Keratinocyte (primary cell): ENCODE measurements at regions not wholly inside any gene's neighbourhood (a gene's known extent, or its start where the extent isn't known, plus 50 kb on each side); places are given as distances from the start of the nearest gene placed in this dataset.

Experiments
- DNase-seq: peaks from one replicate; pipeline ENCODE4 v3.0.0-alpha.2; 2011; ENCODE audit warnings: low read depth, missing footprints, low spot score
- FAIRE-seq: peaks from 2 replicates; lab custom pipeline; 2011; peaks lifted over from hg19 to GRCh38; lab: Jason Lieb, UNC
- H2AFZ ChIP-seq: 2 replicates; pipeline ENCODE4 v1.6.0; 2012; ENCODE audit warnings: low read length, control low read depth, inconsistent platforms; ENCODE audit not compliant: control insufficient read depth
- H3K27ac ChIP-seq: 2 replicates; pipeline ENCODE4 v1.5.1; 2011; ENCODE audit warnings: low read length; ENCODE audit not compliant: control insufficient read depth, insufficient read depth
- H3K27me3 ChIP-seq: 3 replicates; pipeline ENCODE4 v1.6.0; 2011; ENCODE audit warnings: low read length; ENCODE audit not compliant: control insufficient read depth, insufficient read depth; ENCODE audit errors: extremely low read depth
- H3K36me3 ChIP-seq, 2 experiments: 2 replicates in 1 of 2; 3 replicates in 1 of 2; pipeline ENCODE4 v1.5.1; 2011; ENCODE audit warnings: low read length in 2 of 2, mild to moderate bottlenecking in 1 of 2; ENCODE audit not compliant: control insufficient read depth in 2 of 2, insufficient read depth in 2 of 2; ENCODE audit errors: extremely low read depth in 1 of 2
- H3K4me1 ChIP-seq: 3 replicates; pipeline ENCODE4 v1.5.1; 2011; ENCODE audit warnings: low read length; ENCODE audit not compliant: control insufficient read depth, insufficient read depth; ENCODE audit errors: extremely low read depth
- H3K4me2 ChIP-seq: 3 replicates; pipeline ENCODE4 v1.6.0; 2011; ENCODE audit warnings: low read depth, low read length; ENCODE audit not compliant: control insufficient read depth, insufficient read depth; ENCODE audit errors: extremely low read depth
- H3K4me3 ChIP-seq, 3 experiments: fragments of 200-600 bp in 1 of 3; sonication (generic) in 1 of 3; 2 replicates in 2 of 3; 3 replicates in 1 of 3; pipeline ENCODE4 v1.5.1; 2011 to 2016; ENCODE audit warnings: low read length in 3 of 3, mild to moderate bottlenecking in 3 of 3, control low read depth in 2 of 3, inconsistent platforms in 1 of 3, low read depth in 1 of 3, mixed read lengths in 1 of 3, mixed run types in 1 of 3, moderate library complexity in 1 of 3; ENCODE audit not compliant: control insufficient read depth in 2 of 3, insufficient read depth in 2 of 3; ENCODE audit errors: extremely low read depth in 1 of 3
- H3K79me2 ChIP-seq: 2 replicates; pipeline ENCODE4 v1.6.0; 2012; ENCODE audit warnings: low read length; ENCODE audit not compliant: control insufficient read depth, insufficient read depth
- H3K9ac ChIP-seq: 3 replicates; pipeline ENCODE4 v1.6.0; 2011; ENCODE audit warnings: low read length; ENCODE audit not compliant: control insufficient read depth, insufficient read depth; ENCODE audit errors: extremely low read depth
- H3K9me1 ChIP-seq: 3 replicates; pipeline ENCODE4 v1.6.0; 2011; ENCODE audit warnings: low read length; ENCODE audit not compliant: control insufficient read depth, insufficient read depth; ENCODE audit errors: extremely low read depth
- H3K9me3 ChIP-seq: 2 replicates; pipeline ENCODE4 v1.5.1; 2012; ENCODE audit warnings: low read depth, low read length; ENCODE audit not compliant: control insufficient read depth
- H4K20me1 ChIP-seq: 3 replicates; pipeline ENCODE4 v1.6.0; 2011; ENCODE audit warnings: low read length; ENCODE audit not compliant: control insufficient read depth, insufficient read depth; ENCODE audit errors: extremely low read depth
- EZH2 ChIP-seq: IDR thresholded peaks from one replicate; pipeline ENCODE4 v1.6.1; 2012; ENCODE audit warnings: inconsistent platforms, mild to moderate bottlenecking, low read length, moderate library complexity
- dilution Hi-C: fragments of 300-500 bp; cut with MboI; formaldehyde crosslinking; loops from one replicate; pipeline ENCODE4 v1.7.0; 2020; ENCODE audit warnings: low sequenced_read_pairs; ENCODE audit not compliant: extremely low pct_ligation_motif_present
- TF ChIP-seq, protein P1 (sequence below), 3 experiments: IDR thresholded peaks in 1 of 3; conservative IDR thresholded peaks in 1 of 3; optimal IDR thresholded peaks in 1 of 3; 2 replicates in 2 of 3; 3 replicates in 1 of 3; pipeline versions ENCODE3 to v1.5.1; 2011; ENCODE audit warnings: low read length in 3 of 3, mild to moderate bottlenecking in 3 of 3, moderate library complexity in 2 of 3, control low read depth in 1 of 3, inconsistent platforms in 1 of 3; ENCODE audit not compliant: insufficient read depth in 2 of 3; ENCODE audit errors: extremely low read depth in 1 of 3

DNA sequence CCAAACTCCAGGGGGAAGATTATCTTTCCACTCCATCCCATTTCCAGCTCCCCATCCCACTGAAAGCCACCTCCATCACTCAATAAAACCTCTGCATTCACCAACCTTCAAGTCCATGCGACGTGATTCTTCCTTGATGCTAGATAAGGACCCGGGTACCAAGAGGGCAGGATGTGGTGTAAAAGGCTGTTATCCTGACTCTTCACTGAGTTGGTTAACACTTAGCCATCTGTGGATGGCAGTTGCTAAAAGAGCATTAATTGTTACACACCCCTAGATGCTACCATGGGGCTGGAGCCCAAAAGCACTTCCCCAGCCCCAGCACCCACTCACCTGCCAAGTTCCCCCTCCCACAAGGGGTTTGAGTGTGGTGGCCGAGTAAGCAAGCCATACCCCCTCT is 53.4 kb upstream of the DPP10 start:
- Histone ChIP-seq H3K4me2 (no peak overlapping the region), H4K20me1 (no peaks in the 10 kb centered on the region), H3K9ac (no peak overlapping the region), H3K36me3 (no peaks in the 10 kb centered on the region), H3K9me1 (no peaks in the 10 kb centered on the region), H3K4me3 (no peak overlapping the region), H3K27me3 (no peaks in the 10 kb centered on the region), H3K79me2 (no peaks in the 10 kb centered on the region), H3K4me1 (no peaks in the 10 kb centered on the region), H3K27ac (no peak overlapping the region), H2AFZ (no peak overlapping the region), H3K9me3 (no peaks in the 10 kb centered on the region)
- DNase-seq, result no peak
- no peak for FAIRE-seq
- dilution Hi-C loops, result no loop called here
- TF ChIP-seq, protein P1, sequence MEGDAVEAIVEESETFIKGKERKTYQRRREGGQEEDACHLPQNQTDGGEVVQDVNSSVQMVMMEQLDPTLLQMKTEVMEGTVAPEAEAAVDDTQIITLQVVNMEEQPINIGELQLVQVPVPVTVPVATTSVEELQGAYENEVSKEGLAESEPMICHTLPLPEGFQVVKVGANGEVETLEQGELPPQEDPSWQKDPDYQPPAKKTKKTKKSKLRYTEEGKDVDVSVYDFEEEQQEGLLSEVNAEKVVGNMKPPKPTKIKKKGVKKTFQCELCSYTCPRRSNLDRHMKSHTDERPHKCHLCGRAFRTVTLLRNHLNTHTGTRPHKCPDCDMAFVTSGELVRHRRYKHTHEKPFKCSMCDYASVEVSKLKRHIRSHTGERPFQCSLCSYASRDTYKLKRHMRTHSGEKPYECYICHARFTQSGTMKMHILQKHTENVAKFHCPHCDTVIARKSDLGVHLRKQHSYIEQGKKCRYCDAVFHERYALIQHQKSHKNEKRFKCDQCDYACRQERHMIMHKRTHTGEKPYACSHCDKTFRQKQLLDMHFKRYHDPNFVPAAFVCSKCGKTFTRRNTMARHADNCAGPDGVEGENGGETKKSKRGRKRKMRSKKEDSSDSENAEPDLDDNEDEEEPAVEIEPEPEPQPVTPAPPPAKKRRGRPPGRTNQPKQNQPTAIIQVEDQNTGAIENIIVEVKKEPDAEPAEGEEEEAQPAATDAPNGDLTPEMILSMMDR (optimal IDR thresholded peaks at IDR 0.05 in 1 of 3, IDR thresholded peaks at IDR 0.05 in 1 of 3, conservative IDR thresholded peaks at IDR 0.05 in 1 of 3; ENCODE audit: extremely low read depth in 1 of 3, insufficient read depth in 2 of 3, low read length in 3 of 3), result no peak
- no peak for TF ChIP-seq EZH2
